GM12874 (cell line): ENCODE measurements at regions not wholly inside any gene's neighbourhood (a gene's known extent, or its start where the extent isn't known, plus 50 kb on each side); places are given as distances from the start of the nearest gene placed in this dataset.

Source experiments
- CTCF ChIP-seq: IDR thresholded peaks from 2 replicates; pipeline ENCODE4 v1.5.1; 2011; ENCODE audit warnings: low read depth, mild to moderate bottlenecking, control low read depth, low read length, moderate library complexity; ENCODE audit not compliant: insufficient read depth

- no peak for TF ChIP-seq CTCF
Measured at GRCh38 chr10:58027426-58027825, 240.3 kb downstream of the IPMK start.

- no peak for TF ChIP-seq CTCF
Measured at GRCh38 chr10:58026036-58026435, 241.7 kb downstream of the IPMK start.

GRCh38 chr10:58023341-58024073 lies 244.2 kb downstream of the IPMK start:
- TF ChIP-seq CTCF, result no peak

- TF ChIP-seq CTCF, result no peak
Measured at GRCh38 chr10:58019863-58020537, 247.7 kb downstream of the IPMK start.

- TF ChIP-seq CTCF, result no peak
Measured at GRCh38 chr10:58017719-58018367, 249.9 kb downstream of the IPMK start.

- no peak for TF ChIP-seq CTCF
Measured at GRCh38 chr10:58016614-58017013, 251.1 kb downstream of the IPMK start.

- TF ChIP-seq CTCF, result no peak
Measured at GRCh38 chr10:58014436-58014835, 253.3 kb downstream of the IPMK start.
